ENCODE measurements at regions not wholly inside any gene's neighbourhood (a gene's known extent, or its start where the extent isn't known, plus 50 kb on each side); places are given as distances from the start of the nearest gene placed in this dataset.

GRCh38 chr2:129883121-129883520, 96.3 kb upstream of the RAB6C start:
- TF ChIP-seq POLR2A (IDR thresholded peaks at IDR 0.05) (no peak), CTCF (IDR thresholded peaks at IDR 0.05) (no peak)

All from lower leg skin (tissue), 3 donors.